Loucy (cell line): ENCODE measurements at regions not wholly inside any gene's neighbourhood (a gene's known extent, or its start where the extent isn't known, plus 50 kb on each side); places are given as distances from the start of the nearest gene placed in this dataset.

Experiments used
- CTCF ChIP-seq: fragments of 200-600 bp; sonication (generic); conservative IDR thresholded peaks from 2 replicates; pipeline ENCODE4 v1.5.1; 2014; ENCODE audit warnings: mild to moderate bottlenecking, antibody characterized with exemption, low read length
- EZH2phosphoT487 ChIP-seq: fragments of 200-600 bp; IDR thresholded peaks from 2 replicates; pipeline ENCODE4 v1.6.1; 2018; ENCODE audit warnings: antibody characterized with exemption, mild to moderate bottlenecking, moderate library complexity, borderline replicate concordance

GRCh38 chr2:18005411-18005810 is 126.9 kb downstream of the KCNS3 start:
- no peak for TF ChIP-seq EZH2phosphoT487
- no peak for TF ChIP-seq CTCF
